GM12878 (cell line): ENCODE measurements at regions not wholly inside any gene's neighbourhood (a gene's known extent, or its start where the extent isn't known, plus 50 kb on each side); places are given as distances from the start of the nearest gene placed in this dataset.

Experiments
- BACH1 ChIP-seq: fragments of 450-650 bp; IDR thresholded peaks from 2 replicates; pipeline ENCODE4 v1.6.1; 2017; ENCODE audit warnings: mild to moderate bottlenecking, borderline replicate concordance
- MYB ChIP-seq: fragments of 150-350 bp; IDR thresholded peaks from 2 replicates; pipeline ENCODE4 v1.6.1; 2014; ENCODE audit warnings: mild to moderate bottlenecking, low read depth, low read length, borderline replicate concordance
- NR2C1 ChIP-seq: fragments of 450-650 bp; IDR thresholded peaks from 2 replicates; pipeline ENCODE4 v1.6.1; 2017; ENCODE audit warnings: antibody characterized with exemption, mild to moderate bottlenecking, moderate library complexity

DNA sequence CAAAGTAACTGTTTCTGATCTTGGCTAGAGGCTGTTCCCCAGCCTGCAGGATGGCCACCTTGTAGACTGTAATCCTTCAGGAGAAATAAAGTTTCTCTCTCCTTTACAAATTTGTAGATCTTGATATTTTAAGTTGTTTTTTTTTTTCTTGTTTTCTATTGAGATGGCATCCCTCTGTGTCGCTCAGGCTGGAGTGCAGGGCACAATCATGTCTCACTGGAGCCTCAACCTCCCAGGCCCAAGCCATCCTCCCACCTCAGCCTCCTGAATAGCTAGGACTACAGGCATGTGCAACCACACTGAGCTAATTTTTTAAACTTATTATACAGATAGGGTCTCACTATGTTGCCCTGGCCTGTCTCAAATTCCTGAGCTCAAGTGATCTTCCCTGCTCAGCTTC is 389.8 kb upstream of the LRRC4C start:
- TF ChIP-seq MYB, result no peak
- TF ChIP-seq NR2C1, result no peak
- no peak for TF ChIP-seq BACH1
